Type B pancreatic cell (in vitro differentiated cells): ENCODE measurements at regions not wholly inside any gene's neighbourhood (a gene's known extent, or its start where the extent isn't known, plus 50 kb on each side); places are given as distances from the start of the nearest gene placed in this dataset.

Source experiments
- DNase-seq: peaks from one replicate; pipeline ENCODE4 v3.0.0; 2021; ENCODE audit warnings: mixed read lengths; ENCODE audit not compliant: unreplicated experiment; ENCODE audit errors: extremely low spot score
- H3K27ac Mint-ChIP-seq: 2 replicates; pipeline ENCODE4 v1.8.0; 2021; ENCODE audit warnings: mild to moderate bottlenecking, mixed read lengths
- H3K27me3 Mint-ChIP-seq: 2 replicates; pipeline ENCODE4 v1.8.0; 2021; ENCODE audit warnings: mixed read lengths
- H3K36me3 Mint-ChIP-seq: 2 replicates; pipeline ENCODE4 v1.8.0; 2021; ENCODE audit warnings: mixed read lengths
- H3K4me1 Mint-ChIP-seq: one replicate; pipeline ENCODE4 v1.8.0; 2021; ENCODE audit warnings: mixed read lengths; ENCODE audit not compliant: unreplicated experiment
- H3K4me3 Mint-ChIP-seq: 2 replicates; pipeline ENCODE4 v1.8.0; 2021; ENCODE audit warnings: mild to moderate bottlenecking, mixed read lengths
- H3K9me3 Mint-ChIP-seq: 2 replicates; pipeline ENCODE4 v1.8.0; 2021; ENCODE audit warnings: mixed read lengths
- TF ChIP-seq, protein P1 (sequence below): fragments of 200-600 bp; sonication (generic); conservative IDR thresholded peaks from 2 replicates; pipeline ENCODE4 v1.5.0; 2021; ENCODE audit warnings: antibody characterized with exemption, mild to moderate bottlenecking

DNA sequence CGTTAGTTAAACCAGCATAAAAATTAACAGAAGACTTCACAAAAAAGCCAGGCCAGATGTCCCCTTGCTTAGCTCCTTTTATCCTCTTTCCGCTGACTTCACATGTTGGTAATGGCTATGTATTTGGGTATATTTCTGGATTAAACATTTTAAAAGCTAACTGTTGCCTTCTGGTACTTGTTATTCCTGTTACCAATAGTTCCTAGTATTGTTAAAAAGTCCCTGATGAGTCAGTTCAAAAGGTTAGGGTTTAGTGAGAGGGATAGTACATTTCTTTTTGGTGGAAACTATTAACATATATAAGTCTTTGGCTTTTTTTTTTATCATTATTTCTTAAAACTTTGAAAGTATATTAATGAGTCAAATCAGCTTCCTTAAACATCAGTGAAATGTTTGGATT lies 103.2 kb upstream of the ELL2 start:
- Mint-ChIP-seq H3K27me3 (no peaks in the 10 kb centered on the region), H3K4me1 (peaks cover 17% of the 10 kb centered on the region), H3K4me3 (no peak overlapping the region), H3K36me3 (no peaks in the 10 kb centered on the region), H3K9me3 (no peaks in the 10 kb centered on the region), H3K27ac (no peak overlapping the region)
- TF ChIP-seq, protein P1, sequence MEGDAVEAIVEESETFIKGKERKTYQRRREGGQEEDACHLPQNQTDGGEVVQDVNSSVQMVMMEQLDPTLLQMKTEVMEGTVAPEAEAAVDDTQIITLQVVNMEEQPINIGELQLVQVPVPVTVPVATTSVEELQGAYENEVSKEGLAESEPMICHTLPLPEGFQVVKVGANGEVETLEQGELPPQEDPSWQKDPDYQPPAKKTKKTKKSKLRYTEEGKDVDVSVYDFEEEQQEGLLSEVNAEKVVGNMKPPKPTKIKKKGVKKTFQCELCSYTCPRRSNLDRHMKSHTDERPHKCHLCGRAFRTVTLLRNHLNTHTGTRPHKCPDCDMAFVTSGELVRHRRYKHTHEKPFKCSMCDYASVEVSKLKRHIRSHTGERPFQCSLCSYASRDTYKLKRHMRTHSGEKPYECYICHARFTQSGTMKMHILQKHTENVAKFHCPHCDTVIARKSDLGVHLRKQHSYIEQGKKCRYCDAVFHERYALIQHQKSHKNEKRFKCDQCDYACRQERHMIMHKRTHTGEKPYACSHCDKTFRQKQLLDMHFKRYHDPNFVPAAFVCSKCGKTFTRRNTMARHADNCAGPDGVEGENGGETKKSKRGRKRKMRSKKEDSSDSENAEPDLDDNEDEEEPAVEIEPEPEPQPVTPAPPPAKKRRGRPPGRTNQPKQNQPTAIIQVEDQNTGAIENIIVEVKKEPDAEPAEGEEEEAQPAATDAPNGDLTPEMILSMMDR, result no peak
- DNase-seq, result no peak

DNA sequence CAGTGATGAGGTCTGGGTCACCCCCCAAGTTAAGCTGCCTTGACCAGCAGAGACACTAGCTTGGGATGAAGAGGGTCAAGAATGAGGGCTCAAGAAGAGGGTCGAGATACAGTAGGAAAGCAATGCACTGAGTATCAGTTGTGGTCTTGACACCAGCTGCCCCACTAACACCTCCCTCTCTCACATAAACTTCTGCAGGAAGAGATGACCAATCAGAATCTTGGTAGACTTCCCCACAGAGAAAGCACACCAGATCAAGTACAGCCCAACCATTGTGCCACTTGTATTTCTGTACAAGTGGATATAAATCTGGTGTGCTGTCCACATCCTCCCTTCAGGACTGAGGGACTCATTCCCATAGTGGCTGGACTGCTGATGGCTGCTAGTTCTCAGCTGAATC lies 101.2 kb upstream of the ELL2 start:
- no peak for DNase-seq
- TF ChIP-seq, protein P1, result no peak
- Mint-ChIP-seq H3K27ac (no peak overlapping the region), H3K4me1 (peaks cover 14% of the 10 kb centered on the region), H3K27me3 (no peaks in the 10 kb centered on the region), H3K36me3 (no peaks in the 10 kb centered on the region), H3K9me3 (no peaks in the 10 kb centered on the region), H3K4me3 (no peak overlapping the region)

DNA sequence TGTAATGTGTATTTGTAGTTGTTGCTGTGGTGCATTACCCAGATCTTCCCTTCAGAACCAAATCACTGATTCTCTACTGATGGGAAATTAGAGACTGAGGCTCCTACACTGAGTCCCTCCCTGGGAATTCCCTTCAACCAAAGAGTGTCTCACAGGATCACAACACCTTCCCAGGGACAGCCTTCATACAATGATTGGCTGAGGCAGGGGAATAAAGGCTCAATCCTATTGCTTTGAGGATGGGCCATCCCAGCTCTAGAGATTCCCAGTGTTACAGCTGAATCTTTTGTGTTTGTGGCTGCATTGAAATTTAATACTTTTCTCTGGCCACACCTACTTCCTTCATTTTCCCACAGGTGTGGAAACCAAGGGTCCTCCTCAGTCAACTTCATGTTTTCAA lies 96.4 kb upstream of the ELL2 start:
- DNase-seq, result no peak
- Mint-ChIP-seq H3K27me3 (no peaks in the 10 kb centered on the region), H3K36me3 (no peaks in the 10 kb centered on the region), H3K27ac (no peak overlapping the region), H3K4me1 (no peaks in the 10 kb centered on the region), H3K9me3 (no peaks in the 10 kb centered on the region), H3K4me3 (no peak overlapping the region)
- TF ChIP-seq, protein P1, result no peak

DNA sequence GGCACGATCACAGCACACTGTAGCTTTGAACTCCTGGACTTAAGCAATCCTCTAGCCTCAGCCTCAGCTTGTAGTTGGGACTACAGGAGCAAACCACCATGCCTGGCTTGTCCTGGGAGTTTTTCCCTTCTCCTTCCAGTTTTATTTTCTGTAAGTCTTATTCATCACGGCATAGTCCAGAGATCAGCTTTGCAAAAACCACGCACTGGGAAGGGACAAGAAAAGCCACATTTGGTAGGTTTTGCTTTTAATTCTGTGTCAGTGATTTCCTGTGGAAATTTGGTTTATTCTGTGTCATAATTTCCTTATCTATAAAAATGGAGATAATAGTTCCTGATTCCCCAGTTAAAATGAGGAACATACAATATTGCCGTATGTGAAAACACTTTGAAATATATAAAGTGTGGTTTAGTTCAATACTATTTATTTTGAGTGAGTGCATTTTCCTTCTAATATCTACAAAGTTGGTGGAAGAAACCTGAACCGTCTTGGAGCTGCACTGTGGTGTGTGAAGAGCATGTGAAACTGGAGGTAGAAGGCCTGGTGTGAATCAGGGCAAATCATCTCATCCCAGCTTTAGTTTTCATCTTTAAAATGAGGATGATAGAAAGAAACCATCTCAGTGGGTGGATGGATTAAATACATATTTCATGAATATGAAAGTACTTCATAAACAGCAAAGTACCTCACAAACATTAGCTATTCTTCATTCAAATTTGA lies 92.8 kb upstream of the ELL2 start:
- no peaks in the 10 kb centered on the region for H3K4me1 Mint-ChIP-seq
- H3K4me3 Mint-ChIP-seq, result no peak overlapping the region
- H3K27ac Mint-ChIP-seq, result no peak overlapping the region
- no peaks in the 10 kb centered on the region for H3K36me3 Mint-ChIP-seq
- no peaks in the 10 kb centered on the region for H3K9me3 Mint-ChIP-seq
- H3K27me3 Mint-ChIP-seq, result no peaks in the 10 kb centered on the region
- DNase-seq, result no peak
- TF ChIP-seq, protein P1, result no peak

DNA sequence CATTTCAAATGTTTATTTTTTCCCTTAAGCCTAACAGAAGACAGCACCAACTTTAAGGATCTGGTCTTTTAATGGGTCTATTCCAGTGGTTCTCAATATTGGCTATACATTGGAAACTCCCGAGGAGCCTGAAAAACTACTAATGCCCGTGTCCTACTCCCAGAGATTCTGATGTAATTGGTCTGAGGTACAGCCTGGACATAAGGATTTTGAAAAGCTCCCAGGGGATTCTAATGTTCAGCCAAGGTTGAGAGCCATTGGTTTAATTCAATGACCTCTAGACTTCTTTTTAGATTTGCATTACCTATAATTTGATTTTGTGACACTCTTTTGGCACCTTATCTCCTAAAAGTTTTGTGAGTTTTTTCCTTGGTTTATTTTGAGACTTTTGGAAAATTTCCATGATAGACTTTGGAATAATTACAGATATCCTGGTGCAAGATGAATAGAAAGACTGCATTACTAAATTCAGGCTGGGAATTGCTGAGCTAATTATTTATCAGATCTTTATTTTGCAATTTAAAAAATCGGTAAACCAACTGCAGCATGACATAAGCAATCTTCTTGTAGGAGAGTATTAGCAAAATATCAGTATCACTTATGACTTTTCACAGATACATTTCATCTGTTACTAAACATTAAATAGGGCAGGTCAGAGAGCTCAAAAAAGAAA lies 91.5 kb upstream of the ELL2 start:
- H3K27me3 Mint-ChIP-seq, result no peaks in the 10 kb centered on the region
- no peaks in the 10 kb centered on the region for H3K9me3 Mint-ChIP-seq
- no peak for DNase-seq
- TF ChIP-seq, protein P1, result no peak
- H3K4me1 Mint-ChIP-seq, result no peaks in the 10 kb centered on the region
- H3K4me3 Mint-ChIP-seq, result no peak overlapping the region
- no peaks in the 10 kb centered on the region for H3K36me3 Mint-ChIP-seq
- H3K27ac Mint-ChIP-seq, result no peak overlapping the region
